K562 (cell line): ENCODE measurements at regions not wholly inside any gene's neighbourhood (a gene's known extent, or its start where the extent isn't known, plus 50 kb on each side); places are given as distances from the start of the nearest gene placed in this dataset.

ENCODE experiments used
- ATAC-seq: fragments of 200-7000 bp; cut with Tn5 transposase; 3 replicates; pipeline ENCODE4 v1.9.1; 2020; ENCODE audit warnings: moderate library complexity
- BruUV-seq: library from RNA; stranded (reverse); fragments of 400-500 nt; replicated peaks from 2 replicates; lab custom pipeline; 2021; lab: Mats Ljungman, UMichigan
- CTCF ChIA-PET: fragments of 300-600 bp; formaldehyde crosslinking; extraction: SDS; loops from one replicate; lab custom pipeline; 2021; ENCODE audit warnings: low intra/inter-chr PET ratio; lab: Yijun Ruan, JAX
- POLR2A ChIA-PET: fragments of 300-600, 350-650 bp; sonication (Branson Sonifier 250); formaldehyde crosslinking; extraction: SDS; loops from one replicate; lab custom pipeline; 2021; ENCODE audit warnings: antibody characterized with exemption, inconsistent platforms; lab: Yijun Ruan, JAX
- DNase-seq, 4 experiments: peaks; one replicate each; pipeline versions ENCODE4 v3.0.0 to v3.0.0-alpha.2; 2011 to 2018; ENCODE audit warnings: low spot score in 3 of 4, mixed read lengths in 3 of 4; ENCODE audit errors: extremely low read depth in 1 of 4
- FAIRE-seq: peaks from 2 replicates; lab custom pipeline; 2011; peaks lifted over from hg19 to GRCh38; lab: Jason Lieb, UNC
- H2AFZ ChIP-seq: 2 replicates; pipeline ENCODE4 v1.6.0; 2011; ENCODE audit warnings: low read depth, low read length, control low read depth, inconsistent platforms
- H3K27ac ChIP-seq: fragments of 200-600 bp; 3 replicates; pipeline ENCODE4 v1.8.0; 2011; ENCODE audit warnings: low read depth, mild to moderate bottlenecking, control low read depth, inconsistent platforms, low read length, moderate library complexity, mixed read lengths; ENCODE audit errors: extremely low read depth
- H3K27me3 ChIP-seq, 2 experiments: fragments of 300-600 bp in 1 of 2; 2 replicates in 1 of 2; 3 replicates in 1 of 2; pipeline versions ENCODE4 v1.6.0 to v1.8.0; 2011; ENCODE audit warnings: inconsistent platforms in 2 of 2, low read length in 2 of 2, mild to moderate bottlenecking in 1 of 2, mixed read lengths in 1 of 2, moderate library complexity in 1 of 2; ENCODE audit not compliant: control insufficient read depth in 2 of 2, insufficient read depth in 2 of 2
- H3K36me3 ChIP-seq: fragments of 300-600 bp; 3 replicates; pipeline ENCODE4 v1.8.0; 2011; ENCODE audit warnings: mild to moderate bottlenecking, low read length, inconsistent platforms; ENCODE audit not compliant: control insufficient read depth, insufficient read depth
- H3K4me1 ChIP-seq, 2 experiments: fragments of 200-600 bp in 1 of 2; replicated peaks in 1 of 2; 2 replicates in 1 of 2; 3 replicates in 1 of 2; pipeline versions ENCODE4 v1.5.1 to v1.8.0; 2011; ENCODE audit warnings: inconsistent platforms in 2 of 2, low read length in 2 of 2, mild to moderate bottlenecking in 1 of 2, mixed read lengths in 1 of 2, moderate library complexity in 1 of 2; ENCODE audit not compliant: control insufficient read depth in 2 of 2, insufficient read depth in 2 of 2
- H3K4me2 ChIP-seq: 2 replicates; pipeline ENCODE4 v1.6.1; 2011; ENCODE audit warnings: low read length, control low read depth, inconsistent platforms, mixed read lengths; ENCODE audit not compliant: insufficient read depth
- H3K4me3 ChIP-seq: fragments of 200-600 bp; sonication (generic), shearing (Covaris generic); 2 replicates; pipeline ENCODE4 v1.5.1; 2016; ENCODE audit warnings: control low read depth, inconsistent platforms
- H3K79me2 ChIP-seq: fragments of 200-600 bp; 3 replicates; pipeline ENCODE4 v1.8.0; 2011; ENCODE audit warnings: low read length, inconsistent platforms; ENCODE audit not compliant: control insufficient read depth, insufficient read depth
- H3K9ac ChIP-seq, 2 experiments: 2 replicates each; pipeline versions ENCODE4 v1.6.0 to v1.6.1; 2011; ENCODE audit warnings: low read depth in 2 of 2, low read length in 2 of 2, control low read depth in 1 of 2, inconsistent platforms in 1 of 2, mild to moderate bottlenecking in 1 of 2, mixed read lengths in 1 of 2; ENCODE audit not compliant: insufficient read depth in 1 of 2
- H3K9me1 ChIP-seq: one replicate; pipeline ENCODE4 v1.6.0; 2011; ENCODE audit warnings: inconsistent platforms, mild to moderate bottlenecking, low read length, moderate library complexity; ENCODE audit not compliant: control insufficient read depth, insufficient read depth
- H3K9me3 ChIP-seq: replicated peaks from 2 replicates; pipeline ENCODE4 v1.5.1; 2011; ENCODE audit warnings: low read depth, low read length, inconsistent platforms; ENCODE audit not compliant: control insufficient read depth, insufficient read depth
- H4K20me1 ChIP-seq: replicated peaks from 2 replicates; pipeline ENCODE4 v1.6.1; 2011; ENCODE audit warnings: low read length, inconsistent platforms, mixed read lengths; ENCODE audit not compliant: control insufficient read depth, insufficient read depth
- ATF1 ChIP-seq, 2 experiments: fragments of 450-650 bp in 1 of 2; IDR thresholded peaks; 2 replicates each; pipeline ENCODE4 v1.6.1; 2016; ENCODE audit warnings: missing compliant biosample characterization in 1 of 2, missing genetic modification characterization in 1 of 2
- GABPA ChIP-seq: fragments of 200-800 bp; sonication (Bioruptor generic); conservative IDR thresholded peaks from 2 replicates; pipeline ENCODE4 v1.6.1; 2016; ENCODE audit warnings: low read depth, missing genetic modification characterization, missing compliant biosample characterization
- PREB ChIP-seq: sonication (generic); formaldehyde crosslinking; IDR thresholded peaks from 2 replicates; pipeline ENCODE4 v1.8.1; 2023; ENCODE audit warnings: mild to moderate bottlenecking, missing genetic modification reagents
- PRPF4 ChIP-seq: fragments of 200-400 bp; formaldehyde crosslinking; IDR thresholded peaks from one replicate; pipeline ENCODE4 v1.6.1; 2017; ENCODE audit warnings: low read length, low read depth, mild to moderate bottlenecking; ENCODE audit not compliant: insufficient read depth, poor library complexity, severe bottlenecking
- SMARCB1 ChIP-seq: IDR thresholded peaks from 2 replicates; pipeline ENCODE4 v1.6.1; 2011; ENCODE audit warnings: improper control_type of control experiment, low read depth; ENCODE audit not compliant: insufficient read length
- ZBTB1 ChIP-seq: sonication (generic); formaldehyde crosslinking; IDR thresholded peaks from 2 replicates; pipeline ENCODE4 v1.8.1; 2023; ENCODE audit warnings: missing genetic modification reagents, low read depth, mild to moderate bottlenecking, borderline replicate concordance
- WGBS: fragments of 100-300 bp; shearing (Covaris generic); methylation state at CpG from one replicate; pipeline ENCODE4 v1.1.6; 2016; ENCODE audit warnings: low coverage, mixed read lengths; ENCODE audit not compliant: insufficient coverage; ENCODE audit errors: missing lambda C conversion rate; 5-methylcytosine and 5-hydroxymethylcytosine counted together
- in situ Hi-C: fragments of 300-500 bp; cut with MboI; formaldehyde crosslinking; loops from 4 replicates; pipeline ENCODE4 v1.15.0; 2018; ENCODE audit warnings: inconsistent platforms, mixed read lengths
- intact Hi-C: fragments of 100-400 bp; cut with micrococcal nuclease; formaldehyde crosslinking; loops from 2 replicates; pipeline ENCODE4 v1.14.2; 2022

GRCh38 chr3:59425371-59425770, 375.5 kb upstream of the CFAP20DC start:
- Histone ChIP-seq H3K9me3 (no peaks in the 10 kb centered on the region), H3K27ac (no peak overlapping the region), H4K20me1 (no peaks in the 10 kb centered on the region), H3K9me1 (no peaks in the 10 kb centered on the region), H3K36me3 (no peaks in the 10 kb centered on the region), H3K4me3 (no peak overlapping the region), H2AFZ (no peak overlapping the region), H3K79me2 (no peaks in the 10 kb centered on the region), H3K4me2 (no peak overlapping the region), H3K4me1 (no peaks in the 10 kb centered on the region), H3K9ac (no peak overlapping the region), H3K27me3 (peaks cover 0 to 13% of the 10 kb centered on the region in 2 experiments; a peak in 2 of 5 replicates)
- POLR2A ChIA-PET = no interaction called here
- 1% methylated on average over 8 of the region's 8 CpGs for WGBS
- no peak for ATAC-seq
- DNase-seq = no peak
- TF ChIP-seq PREB (no peak), ZBTB1 (CRISPR knock-in tag) (no peak), PRPF4 (no peak), SMARCB1 (no peak), ATF1 (CRISPR knock-in tag; IDR thresholded peaks at IDR 0.05) (no peak), ATF1 (tag; IDR thresholded peaks at IDR 0.05) (no peak), GABPA (no peak)
- in situ Hi-C loops (no loop called here), intact Hi-C loops (no loop called here)
- no peak for FAIRE-seq
- BruUV-seq = no TSS peak
- CTCF ChIA-PET = no interaction called here
